LNCAP (cell line): ENCODE measurements at regions not wholly inside any gene's neighbourhood (a gene's known extent, or its start where the extent isn't known, plus 50 kb on each side); places are given as distances from the start of the nearest gene placed in this dataset.

ENCODE experiments used
- TF ChIP-seq, protein P1 (sequence below): fragments of 450-650 bp; IDR thresholded peaks from 2 replicates; pipeline ENCODE4 v1.5.1; 2017; ENCODE audit warnings: mild to moderate bottlenecking

DNA sequence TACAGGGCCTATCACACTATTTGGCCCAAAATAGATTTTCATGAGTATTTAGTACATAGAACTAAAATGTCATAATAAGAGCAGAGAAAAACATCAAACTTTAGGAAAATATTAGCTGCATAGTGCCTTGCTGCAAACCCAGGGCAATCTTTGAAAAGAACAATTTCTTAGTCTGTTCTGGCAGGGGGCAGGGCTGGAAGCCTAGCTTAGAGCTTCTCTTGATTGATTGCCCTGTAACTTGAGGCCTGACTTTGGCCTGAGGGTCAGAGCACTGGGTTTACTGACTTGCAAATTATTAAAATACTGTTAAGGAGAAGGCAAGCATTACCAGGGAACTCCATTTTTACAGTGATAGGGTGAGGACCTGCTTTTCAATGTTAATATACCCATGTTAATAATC lies 115.8 kb upstream of the SPAG17 start:
- TF ChIP-seq, protein P1, sequence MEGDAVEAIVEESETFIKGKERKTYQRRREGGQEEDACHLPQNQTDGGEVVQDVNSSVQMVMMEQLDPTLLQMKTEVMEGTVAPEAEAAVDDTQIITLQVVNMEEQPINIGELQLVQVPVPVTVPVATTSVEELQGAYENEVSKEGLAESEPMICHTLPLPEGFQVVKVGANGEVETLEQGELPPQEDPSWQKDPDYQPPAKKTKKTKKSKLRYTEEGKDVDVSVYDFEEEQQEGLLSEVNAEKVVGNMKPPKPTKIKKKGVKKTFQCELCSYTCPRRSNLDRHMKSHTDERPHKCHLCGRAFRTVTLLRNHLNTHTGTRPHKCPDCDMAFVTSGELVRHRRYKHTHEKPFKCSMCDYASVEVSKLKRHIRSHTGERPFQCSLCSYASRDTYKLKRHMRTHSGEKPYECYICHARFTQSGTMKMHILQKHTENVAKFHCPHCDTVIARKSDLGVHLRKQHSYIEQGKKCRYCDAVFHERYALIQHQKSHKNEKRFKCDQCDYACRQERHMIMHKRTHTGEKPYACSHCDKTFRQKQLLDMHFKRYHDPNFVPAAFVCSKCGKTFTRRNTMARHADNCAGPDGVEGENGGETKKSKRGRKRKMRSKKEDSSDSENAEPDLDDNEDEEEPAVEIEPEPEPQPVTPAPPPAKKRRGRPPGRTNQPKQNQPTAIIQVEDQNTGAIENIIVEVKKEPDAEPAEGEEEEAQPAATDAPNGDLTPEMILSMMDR, result no peak

DNA sequence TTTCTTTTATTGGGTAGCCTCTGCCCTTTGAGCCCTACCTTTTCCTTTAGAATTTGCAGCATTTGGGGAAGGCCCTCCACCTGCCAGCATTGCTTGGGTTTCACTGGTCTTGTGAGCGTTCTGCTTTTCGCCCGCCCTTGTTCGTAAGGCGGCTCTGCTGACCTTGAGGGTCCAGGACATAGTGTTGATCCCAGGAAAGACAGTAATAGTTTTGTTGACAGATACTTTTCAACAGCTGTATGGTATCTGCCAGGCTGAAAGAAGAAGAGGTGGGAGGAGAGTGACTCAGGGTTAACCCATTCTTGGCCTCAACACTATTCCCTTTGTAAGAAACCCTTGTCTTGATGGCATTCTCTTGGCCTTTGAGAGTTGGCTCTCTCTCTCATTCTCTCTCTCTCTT lies 113.4 kb upstream of the SPAG17 start:
- TF ChIP-seq, protein P1, result no peak

DNA sequence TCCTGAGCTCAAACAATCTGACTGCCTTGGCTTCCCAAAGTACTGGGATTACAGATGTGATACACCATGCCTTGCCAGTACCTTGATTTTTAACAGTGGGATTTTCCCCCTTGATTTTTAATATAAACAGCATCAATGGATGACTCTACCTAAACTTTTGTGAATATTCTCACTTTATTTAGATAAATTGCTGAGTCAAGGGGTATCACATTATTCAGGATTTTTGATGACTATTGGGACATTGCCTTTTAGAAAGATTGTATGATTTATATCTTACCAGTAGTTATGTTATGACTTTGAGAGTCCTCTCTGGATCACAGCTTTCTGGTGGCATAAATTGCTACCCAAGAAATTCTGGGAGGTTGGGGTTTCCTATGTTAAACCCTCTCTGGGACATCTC lies 112.5 kb upstream of the SPAG17 start:
- TF ChIP-seq, protein P1, result no peak

DNA sequence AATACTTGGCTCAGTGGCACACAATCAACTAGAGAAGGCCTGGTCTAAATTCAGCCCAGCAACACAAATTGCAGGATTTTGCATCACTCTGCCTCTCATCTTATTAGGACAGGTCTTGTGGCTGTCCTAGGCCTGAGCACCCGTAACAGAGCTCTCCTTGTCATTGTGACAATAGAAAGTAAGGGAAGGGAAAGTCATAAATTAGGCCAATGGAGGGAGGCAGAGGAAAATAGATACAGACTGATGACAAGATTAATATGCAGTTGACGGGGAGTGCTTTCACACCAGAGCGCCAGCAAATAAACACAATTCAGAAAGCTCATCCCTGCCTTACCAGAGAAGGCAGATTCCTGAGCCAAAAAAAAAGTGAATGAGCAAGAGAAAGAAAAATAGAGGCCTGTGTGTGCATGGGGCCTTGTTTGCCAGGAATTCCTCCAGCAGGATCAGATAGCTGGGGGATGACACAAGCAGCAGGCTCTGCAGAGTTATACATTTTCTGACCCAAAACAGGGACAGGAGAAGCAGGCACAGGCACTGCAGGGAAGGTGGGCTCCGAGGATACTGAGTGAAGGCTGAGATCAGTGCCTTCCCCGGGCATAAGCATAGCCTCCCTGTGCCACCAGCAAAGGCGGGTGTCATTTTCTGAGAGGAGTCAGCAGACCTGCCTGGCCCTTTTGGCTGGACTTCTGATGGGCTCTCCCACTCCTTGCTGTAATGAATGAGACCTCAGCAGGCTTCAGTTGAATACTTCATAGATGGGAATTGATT lies 110.0 kb upstream of the SPAG17 start:
- TF ChIP-seq, protein P1, result no peak

DNA sequence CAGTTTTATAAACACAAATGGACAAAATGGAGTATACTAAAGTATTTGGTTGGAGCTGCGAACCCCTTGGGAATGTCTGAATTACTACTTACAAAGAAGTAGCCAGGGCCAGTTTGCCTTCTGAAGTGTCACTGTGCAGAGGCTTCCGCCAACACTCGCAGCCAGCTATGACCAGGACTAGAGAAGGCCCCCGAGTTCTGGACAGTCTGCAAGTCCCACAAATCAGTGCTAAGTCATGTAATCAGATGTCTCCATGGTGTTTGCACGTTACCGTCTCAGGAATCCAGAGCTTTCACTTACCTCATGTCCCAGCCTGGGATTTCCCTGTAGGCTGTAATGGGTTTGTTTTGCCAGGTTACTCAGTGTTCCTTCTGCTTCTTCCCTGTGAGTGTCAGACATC lies 106.6 kb upstream of the SPAG17 start:
- TF ChIP-seq, protein P1, result no peak

DNA sequence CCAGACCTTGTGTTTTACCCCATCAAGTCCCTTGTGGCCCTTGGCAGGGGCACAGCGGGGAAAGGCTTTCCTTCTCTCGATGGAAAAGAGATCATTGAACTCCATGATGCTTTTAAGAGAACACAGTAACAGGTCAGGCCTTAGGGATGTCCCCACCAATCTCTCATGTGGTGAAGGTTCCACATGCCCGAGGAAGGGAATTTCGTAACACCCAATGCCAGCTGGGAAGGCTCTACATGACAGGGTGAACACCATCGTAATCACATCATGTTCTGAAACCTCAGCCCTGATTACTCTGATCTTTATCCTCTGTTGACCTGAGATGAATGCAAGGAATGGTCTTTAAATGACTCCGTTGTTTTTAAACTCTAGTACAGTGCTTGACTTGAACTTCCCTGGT lies 105.5 kb upstream of the SPAG17 start:
- TF ChIP-seq, protein P1, result no peak

DNA sequence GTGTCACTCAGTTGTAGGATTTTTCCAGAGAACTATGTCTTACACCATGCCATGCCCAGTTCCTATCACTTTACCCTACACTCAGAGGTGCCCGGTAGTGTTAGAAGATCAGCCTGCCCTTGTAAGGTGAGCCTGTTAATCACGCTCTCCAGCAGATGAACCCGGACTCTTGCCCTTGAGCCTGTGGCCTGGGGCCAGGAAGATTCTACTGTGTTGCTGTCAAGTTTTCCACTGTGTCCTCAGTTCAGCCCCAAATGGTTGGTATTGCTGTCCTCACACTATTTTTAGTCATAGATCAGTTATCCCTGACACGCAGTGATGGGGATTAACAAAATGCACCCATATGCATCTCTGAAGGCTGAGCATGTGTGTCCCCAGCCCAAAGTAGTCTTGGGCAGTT lies 105.0 kb upstream of the SPAG17 start:
- TF ChIP-seq, protein P1, result no peak
